Right lobe of liver (tissue), 6 donors: ENCODE measurements at regions not wholly inside any gene's neighbourhood (a gene's known extent, or its start where the extent isn't known, plus 50 kb on each side); places are given as distances from the start of the nearest gene placed in this dataset.

Experiments
- ATAC-seq, 4 donors: fragments of 200-7000 bp; cut with Tn5 transposase; one replicate each; pipeline ENCODE4 v1.9.1; 2020; ENCODE audit warnings: mild to moderate bottlenecking in 4 of 4, moderate library complexity in 4 of 4
- DNase-seq, 3 donors: peaks; one replicate each; pipeline ENCODE4 v3.0.0-alpha.2; 2020
- H3K27ac ChIP-seq, 3 donors: fragments of 200-600 bp; one replicate each; pipeline ENCODE4 v1.8.0; 2022
- H3K27me3 ChIP-seq, 2 donors: fragments of 200-600 bp; one replicate each; pipeline ENCODE4 v1.8.0; 2022
- H3K36me3 ChIP-seq, 4 donors: fragments of 200-600 bp; sonication (generic) in 1 of 4; one replicate each; pipeline versions ENCODE4 v1.5.1 to v1.8.0; 2017 to 2022; ENCODE audit warnings: control low read depth in 1 of 4
- H3K4me1 ChIP-seq, 4 donors: fragments of 200-600 bp; sonication (generic) in 1 of 4; one replicate each; pipeline versions ENCODE4 v1.5.1 to v1.8.0; 2017 to 2022; ENCODE audit warnings: control low read depth in 1 of 4
- H3K4me3 ChIP-seq, 3 donors: fragments of 200-600 bp; one replicate each; pipeline ENCODE4 v1.8.0; 2022
- H3K9me3 ChIP-seq, 4 donors: fragments of 200-600 bp; sonication (generic) in 1 of 4; one replicate each; pipeline versions ENCODE4 v1.5.1 to v1.8.0; 2017 to 2022; ENCODE audit warnings: control low read depth in 1 of 4
- POLR2A ChIP-seq: fragments of 450-650 bp; IDR thresholded peaks from one replicate; pipeline ENCODE4 v1.6.1; 2017; ENCODE audit warnings: antibody characterized with exemption, mild to moderate bottlenecking
- WGBS: methylation state at CpG from one replicate; pipeline ENCODE4 v1.1.6; 2018; ENCODE audit warnings: low coverage, low lambda C conversion rate; ENCODE audit not compliant: insufficient coverage; ENCODE audit errors: missing lambda C conversion rate; 5-methylcytosine and 5-hydroxymethylcytosine counted together
- intact Hi-C, 2 donors: fragments of 100-400 bp; cut with DNase I; formaldehyde crosslinking; loops; one replicate each; pipeline versions ENCODE4 v1.11.2 to v1.14.1; 2022
- TF ChIP-seq, protein P1 (sequence below), 4 donors: fragments of 200-600 bp in 3 of 4; fragments of 450-650 bp in 1 of 4; IDR thresholded peaks; one replicate each; pipeline versions ENCODE4 v1.5.1 to v1.8.0; 2016 to 2022; ENCODE audit warnings: antibody characterized with exemption in 4 of 4, mild to moderate bottlenecking in 2 of 4
- donor health status: DM: no; HTN: yes; CAD: no.
- donor health status: DM: no; HTN: no; CAD: no.
- donor health status: DM: no; HTN: no; CAD: no.
- donor health status: DM: no; HTN: yes; CAD: no.
- donor health status: DM: no; HTN: yes; CAD: no.

DNA sequence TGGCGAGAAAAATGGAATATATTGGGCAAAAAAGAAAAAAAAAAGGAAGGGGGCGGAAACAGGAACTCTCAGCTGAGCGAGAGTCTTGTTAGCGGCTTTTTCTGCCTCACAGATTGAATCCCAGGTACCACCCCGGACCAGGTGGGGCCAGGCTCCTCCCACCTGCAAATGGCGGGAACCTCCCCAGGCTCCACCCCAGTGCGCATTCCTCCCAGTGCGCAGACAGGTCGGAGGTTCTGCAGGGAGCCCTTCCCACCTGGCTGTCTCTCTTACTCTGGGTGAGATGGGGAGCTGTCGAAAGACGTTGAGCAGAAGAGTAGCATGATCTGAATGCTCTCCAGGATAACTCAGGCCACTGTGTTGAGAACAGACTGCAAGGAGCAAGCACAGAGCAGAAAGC lies 57.0 kb upstream of the ETV6 start:
- no peak for ATAC-seq
- Histone ChIP-seq H3K27ac (no peak overlapping the region), H3K36me3 (no peaks in the 10 kb centered on the region), H3K27me3 (no peaks in the 10 kb centered on the region), H3K9me3 (no peaks in the 10 kb centered on the region), H3K4me3 (no peak overlapping the region), H3K4me1 (no peaks in the 10 kb centered on the region)
- intact Hi-C loops: no loop called here
- DNase-seq: no peak
- TF ChIP-seq POLR2A: no peak
- TF ChIP-seq, protein P1, sequence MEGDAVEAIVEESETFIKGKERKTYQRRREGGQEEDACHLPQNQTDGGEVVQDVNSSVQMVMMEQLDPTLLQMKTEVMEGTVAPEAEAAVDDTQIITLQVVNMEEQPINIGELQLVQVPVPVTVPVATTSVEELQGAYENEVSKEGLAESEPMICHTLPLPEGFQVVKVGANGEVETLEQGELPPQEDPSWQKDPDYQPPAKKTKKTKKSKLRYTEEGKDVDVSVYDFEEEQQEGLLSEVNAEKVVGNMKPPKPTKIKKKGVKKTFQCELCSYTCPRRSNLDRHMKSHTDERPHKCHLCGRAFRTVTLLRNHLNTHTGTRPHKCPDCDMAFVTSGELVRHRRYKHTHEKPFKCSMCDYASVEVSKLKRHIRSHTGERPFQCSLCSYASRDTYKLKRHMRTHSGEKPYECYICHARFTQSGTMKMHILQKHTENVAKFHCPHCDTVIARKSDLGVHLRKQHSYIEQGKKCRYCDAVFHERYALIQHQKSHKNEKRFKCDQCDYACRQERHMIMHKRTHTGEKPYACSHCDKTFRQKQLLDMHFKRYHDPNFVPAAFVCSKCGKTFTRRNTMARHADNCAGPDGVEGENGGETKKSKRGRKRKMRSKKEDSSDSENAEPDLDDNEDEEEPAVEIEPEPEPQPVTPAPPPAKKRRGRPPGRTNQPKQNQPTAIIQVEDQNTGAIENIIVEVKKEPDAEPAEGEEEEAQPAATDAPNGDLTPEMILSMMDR (IDR thresholded peaks at IDR 0.05): no peak
- 97% methylated on average over 8 of the region's 11 CpGs for WGBS

GRCh38 chr12:11593013-11593412 lies 56.5 kb upstream of the ETV6 start:
- no peak overlapping the region for H3K4me3 ChIP-seq
- WGBS: 91% methylated on average over 1 of the region's 1 CpG
- TF ChIP-seq, protein P1 (IDR thresholded peaks at IDR 0.05): no peak
- TF ChIP-seq POLR2A: no peak

GRCh38 chr12:11595080-11595479 lies 54.4 kb upstream of the ETV6 start:
- intact Hi-C loops: no loop called here
- Histone ChIP-seq H3K4me1 (no peaks in the 10 kb centered on the region), H3K27me3 (no peaks in the 10 kb centered on the region), H3K27ac (no peak overlapping the region), H3K4me3 (no peak overlapping the region), H3K9me3 (no peaks in the 10 kb centered on the region), H3K36me3 (no peaks in the 10 kb centered on the region)
- DNase-seq (no peak), ATAC-seq (no peak)
- WGBS: 74% methylated on average over 3 of the region's 3 CpGs
- no peak for TF ChIP-seq POLR2A
- TF ChIP-seq, protein P1 (IDR thresholded peaks at IDR 0.05): no peak

More at GRCh38 chr12:11593013-11593412, 56.5 kb upstream of the ETV6 start:
- no peaks in the 10 kb centered on the region for H3K4me1 ChIP-seq
- no peak for ATAC-seq
- intact Hi-C loops: no loop called here
- H3K27me3 ChIP-seq: no peaks in the 10 kb centered on the region
- H3K36me3 ChIP-seq: no peaks in the 10 kb centered on the region
- no peaks in the 10 kb centered on the region for H3K9me3 ChIP-seq
- no peak for DNase-seq
- H3K27ac ChIP-seq: no peak overlapping the region

DNA sequence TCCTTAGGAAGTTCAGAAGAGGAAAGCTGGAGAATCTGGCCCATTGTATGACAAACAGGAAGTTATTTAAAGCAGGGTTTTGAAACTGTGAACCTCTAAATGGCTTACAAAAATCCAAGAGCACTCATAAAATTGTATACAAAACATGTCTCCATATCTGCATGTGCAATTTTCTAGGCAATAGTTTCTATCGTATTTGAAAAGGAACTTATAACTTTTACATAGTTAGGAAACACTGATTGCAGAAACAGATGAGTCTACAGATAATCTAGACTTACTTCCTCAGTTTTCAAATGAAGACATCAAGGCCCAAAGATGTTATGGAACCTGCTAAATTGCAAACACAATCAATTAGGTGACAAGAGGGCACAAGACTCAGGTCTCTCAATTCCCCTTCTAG lies 53.3 kb upstream of the ETV6 start:
- ATAC-seq (no peak), DNase-seq (no peak)
- no peaks in the 10 kb centered on the region for H3K4me1 ChIP-seq
- no peak overlapping the region for H3K4me3 ChIP-seq
- whole genome bisulfite sequencing: 58% methylated on average over 1 of the region's 1 CpG
- no peak for TF ChIP-seq POLR2A
- TF ChIP-seq, protein P1 (IDR thresholded peaks at IDR 0.05): no peak
- no peaks in the 10 kb centered on the region for H3K9me3 ChIP-seq
- no peak overlapping the region for H3K27ac ChIP-seq
- H3K36me3 ChIP-seq: no peaks in the 10 kb centered on the region
- intact Hi-C loops: no loop called here
- H3K27me3 ChIP-seq: no peaks in the 10 kb centered on the region

DNA sequence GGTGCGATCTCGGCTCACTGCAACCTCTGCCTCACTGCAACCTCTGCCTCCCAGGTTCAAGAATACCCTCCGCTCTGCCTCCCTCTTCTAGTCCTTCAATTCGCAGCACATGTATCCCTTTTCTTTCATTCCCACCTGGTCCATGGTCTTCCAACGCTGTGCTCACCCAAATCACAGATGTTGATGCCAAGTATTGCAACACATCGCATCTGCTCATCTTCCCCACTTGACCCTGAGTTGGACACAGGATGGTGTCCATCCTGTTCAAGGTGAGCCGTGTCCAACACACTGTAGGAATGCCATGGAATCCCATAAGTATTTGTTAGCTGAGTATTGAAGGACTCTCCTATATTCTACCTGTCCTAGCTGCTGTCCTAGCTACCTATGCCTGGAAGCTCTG lies 50.6 kb upstream of the ETV6 start:
- H3K4me1 ChIP-seq: no peaks in the 10 kb centered on the region
- 62% methylated on average over 6 of the region's 7 CpGs for WGBS
- TF ChIP-seq, protein P1 (IDR thresholded peaks at IDR 0.05): no peak
- no peaks in the 10 kb centered on the region for H3K36me3 ChIP-seq
- H3K4me3 ChIP-seq: no peak overlapping the region
- intact Hi-C loops: no loop called here
- DNase-seq: no peak
- H3K9me3 ChIP-seq: no peaks in the 10 kb centered on the region
- no peaks in the 10 kb centered on the region for H3K27me3 ChIP-seq
- no peak overlapping the region for H3K27ac ChIP-seq
- peak in 3 of 4 donors; percentile 23 to 47 (median 38) for ATAC-seq
